ENCODE measurements at regions not wholly inside any gene's neighbourhood (a gene's known extent, or its start where the extent isn't known, plus 50 kb on each side); places are given as distances from the start of the nearest gene placed in this dataset.

DNA sequence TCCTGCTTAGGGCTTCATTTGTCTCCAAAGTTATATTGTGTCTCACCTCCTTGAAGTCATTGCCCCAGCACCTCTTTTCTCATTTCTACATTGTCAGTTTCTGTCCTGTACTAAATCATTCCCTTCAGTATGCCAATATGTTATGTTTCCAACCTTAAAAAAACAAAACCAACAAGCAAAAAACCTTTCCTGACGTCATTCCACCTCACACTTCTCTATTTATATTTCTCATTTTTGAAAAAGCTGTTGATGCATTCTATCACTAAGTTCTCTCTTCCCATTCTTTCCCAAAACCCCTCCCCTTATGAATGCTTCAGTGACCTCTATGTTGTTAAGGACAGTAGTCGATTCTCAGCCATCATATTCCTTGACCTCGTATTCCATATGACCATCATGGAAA lies 98.7 kb upstream of the ARHGAP24 start:
- Histone ChIP-seq H3K4me1 (no peaks in the 10 kb centered on the region), H3K36me3 (no peaks in the 10 kb centered on the region), H3K9me3 (no peaks in the 10 kb centered on the region), H3K27me3 (replicated peaks in 1 of 7) (no peaks in the 10 kb centered on the region), H3K4me3 (no peak overlapping the region), H3K27ac (no peak overlapping the region)
- 74 to 91% (median 88%) methylated on average over 3 of the region's 3 CpGs for WGBS, 5 donors
- no peak for DNase-seq
- TF ChIP-seq CTCF (IDR thresholded peaks at IDR 0.05 in 8 of 11, conservative IDR thresholded peaks at IDR 0.05 in 3 of 11) (no peak), POLR2AphosphoS5 (IDR thresholded peaks at IDR 0.05) (no peak), POLR2A (IDR thresholded peaks at IDR 0.05) (no peak)
- intact Hi-C loops (cut with DNase I; ENCODE audit: low total_unique reads): no loop called here

GRCh38 chr4:85381968-85382367 lies 93.0 kb upstream of the ARHGAP24 start:
- intact Hi-C loops (cut with DNase I; ENCODE audit: low total_unique reads): no loop called here
- no peak overlapping the region for H3K27ac ChIP-seq
- DNase-seq: no peak
- no peaks in the 10 kb centered on the region for H3K36me3 ChIP-seq
- no peaks in the 10 kb centered on the region for H3K27me3 ChIP-seq (replicated peaks in 1 of 7)
- H3K4me1 ChIP-seq: no peaks in the 10 kb centered on the region
- no peak overlapping the region for H3K4me3 ChIP-seq
- H3K9me3 ChIP-seq: no peaks in the 10 kb centered on the region
- 66 to 92% (median 78%) methylated on average over 4 of the region's 4 CpGs for WGBS, 5 donors
- TF ChIP-seq CTCF (IDR thresholded peaks at IDR 0.05 in 8 of 11, conservative IDR thresholded peaks at IDR 0.05 in 3 of 11) (no peak), POLR2AphosphoS5 (IDR thresholded peaks at IDR 0.05) (no peak), POLR2A (IDR thresholded peaks at IDR 0.05) (no peak)

GRCh38 chr4:85391071-85391470 lies 83.9 kb upstream of the ARHGAP24 start:
- no peaks in the 10 kb centered on the region for H3K9me3 ChIP-seq
- H3K36me3 ChIP-seq: no peaks in the 10 kb centered on the region
- peaks cover 0 to 29% (median 6%) of the 10 kb centered on the region in 6 donors for H3K4me1 ChIP-seq
- no peak for TF ChIP-seq CTCF (IDR thresholded peaks at IDR 0.05 in 8 of 11, conservative IDR thresholded peaks at IDR 0.05 in 3 of 11)
- no peak for TF ChIP-seq POLR2A (IDR thresholded peaks at IDR 0.05)
- no peak for TF ChIP-seq POLR2AphosphoS5 (IDR thresholded peaks at IDR 0.05)
- no peak overlapping the region for H3K27ac ChIP-seq
- no peaks in the 10 kb centered on the region for H3K27me3 ChIP-seq (replicated peaks in 1 of 7)
- intact Hi-C loops (cut with DNase I; ENCODE audit: low total_unique reads): no loop called here
- no peak overlapping the region for H3K4me3 ChIP-seq
- WGBS, 5 donors: 63 to 81% (median 76%) methylated on average over 1 of the region's 1 CpG
- DNase-seq: no peak

GRCh38 chr4:85391589-85392410 lies 83.2 kb upstream of the ARHGAP24 start:
- H3K4me1 ChIP-seq: peaks cover 0 to 29% (median 6%) of the 10 kb centered on the region in 6 donors
- no peak overlapping the region for H3K4me3 ChIP-seq
- H3K27ac ChIP-seq: no peak overlapping the region
- no peak for TF ChIP-seq POLR2AphosphoS5 (IDR thresholded peaks at IDR 0.05)
- no peak for TF ChIP-seq POLR2A (IDR thresholded peaks at IDR 0.05)
- TF ChIP-seq CTCF (IDR thresholded peaks at IDR 0.05 in 8 of 11, conservative IDR thresholded peaks at IDR 0.05 in 3 of 11): no peak
- H3K27me3 ChIP-seq (replicated peaks in 1 of 7): no peaks in the 10 kb centered on the region
- 54 to 68% (median 58%) methylated on average over 4 of the region's 4 CpGs for WGBS, 5 donors
- no peaks in the 10 kb centered on the region for H3K9me3 ChIP-seq
- intact Hi-C loops (cut with DNase I; ENCODE audit: low total_unique reads): no loop called here
- no peaks in the 10 kb centered on the region for H3K36me3 ChIP-seq
- DNase-seq: no peak
